NOMO-1 (cell line): ENCODE measurements at regions not wholly inside any gene's neighbourhood (a gene's known extent, or its start where the extent isn't known, plus 50 kb on each side); places are given as distances from the start of the nearest gene placed in this dataset.
"Not testable (repeated sequence)": the region's sequence is repeated elsewhere in the genome, so short reads cannot be mapped to it uniquely, and the experiment has no call there.

Source experiments
- DNase-seq, 2 experiments: peaks; one replicate each; lab custom pipeline; 2025; ENCODE audit not compliant: unreplicated experiment in 2 of 2; lab: John Stamatoyannopoulos, UW

- DNase-seq: no peak
Observed at GRCh38 chr4:107562316-107562715, 157.7 kb downstream of the PAPSS1 start.

GRCh38 chr4:107561481-107561880 is 158.6 kb downstream of the PAPSS1 start:
- no peak for DNase-seq

DNA sequence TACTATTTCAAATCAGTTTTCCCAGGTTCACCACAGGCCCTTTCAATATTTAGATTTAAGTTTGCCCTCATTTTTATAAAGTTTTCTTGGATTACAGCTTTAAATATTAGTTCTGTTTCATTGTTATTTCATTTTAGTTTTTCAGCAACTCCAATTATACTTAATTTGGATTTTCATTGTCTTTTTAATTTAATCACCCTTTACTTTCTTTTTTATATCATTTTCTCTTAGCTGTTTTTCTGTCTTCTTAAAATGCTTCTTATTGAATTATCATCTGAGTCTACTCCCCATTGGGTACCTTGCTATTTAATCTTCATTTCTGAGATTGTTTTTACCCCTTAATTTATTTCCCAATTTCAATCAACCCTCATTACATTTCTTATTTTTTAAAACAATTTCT is 160.4 kb downstream of the PAPSS1 start:
- DNase-seq: no peak

DNA sequence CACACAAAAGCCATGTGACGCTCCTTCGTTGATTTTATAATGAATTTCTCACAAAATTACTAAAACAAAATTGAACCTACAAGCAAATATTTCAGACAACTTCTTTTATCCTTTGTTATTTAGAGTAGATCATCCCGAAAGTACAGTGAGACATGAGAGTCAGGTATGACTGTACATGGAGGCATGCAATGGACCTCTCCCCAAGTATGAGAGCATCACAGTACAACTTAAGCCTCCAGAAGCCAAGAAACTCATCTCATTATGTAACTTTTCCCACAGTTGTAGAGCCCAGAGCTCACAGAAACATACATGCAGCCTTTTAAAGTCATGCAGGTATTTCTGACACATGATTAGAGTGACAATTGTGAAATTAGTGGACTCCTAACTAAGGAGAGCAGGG is 167.7 kb downstream of the PAPSS1 start:
- no peak for DNase-seq

DNA sequence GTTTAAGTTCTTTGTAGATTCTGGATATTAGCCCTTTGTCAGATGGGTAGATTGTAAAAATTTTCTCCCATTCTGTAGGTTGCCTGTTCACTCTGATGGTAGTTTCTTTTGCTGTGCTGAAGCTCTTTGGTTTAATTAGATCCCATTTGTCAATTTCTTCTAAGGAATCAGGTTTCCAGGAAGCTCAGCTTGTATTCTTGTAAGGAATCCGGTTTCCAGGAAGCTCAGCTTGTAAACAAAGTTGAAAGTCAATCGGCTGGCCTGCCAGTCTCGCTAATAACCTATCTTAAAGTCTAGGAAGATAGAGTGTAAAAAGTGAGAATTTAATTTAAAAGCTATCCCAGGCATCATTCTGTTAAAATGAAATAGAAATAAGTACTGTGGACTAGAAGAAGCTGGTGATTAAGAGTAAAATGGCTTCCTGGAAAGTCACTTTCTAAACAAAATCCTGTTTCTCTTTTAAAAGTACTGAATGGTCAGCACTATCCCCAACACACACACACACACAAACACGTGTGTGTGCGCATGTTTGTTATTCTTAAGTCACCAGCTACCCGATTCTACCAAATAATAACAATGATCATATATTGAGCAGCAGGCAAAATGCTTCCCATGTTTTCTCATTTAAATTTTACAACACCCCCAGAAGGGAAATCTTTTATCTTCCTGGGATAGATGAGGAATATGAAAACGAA is 171.7 kb downstream of the PAPSS1 start:
- DNase-seq: no peak

GRCh38 chr4:107546638-107547037 is 173.4 kb downstream of the PAPSS1 start:
- peak; percentile 29 to 49 for DNase-seq

DNA sequence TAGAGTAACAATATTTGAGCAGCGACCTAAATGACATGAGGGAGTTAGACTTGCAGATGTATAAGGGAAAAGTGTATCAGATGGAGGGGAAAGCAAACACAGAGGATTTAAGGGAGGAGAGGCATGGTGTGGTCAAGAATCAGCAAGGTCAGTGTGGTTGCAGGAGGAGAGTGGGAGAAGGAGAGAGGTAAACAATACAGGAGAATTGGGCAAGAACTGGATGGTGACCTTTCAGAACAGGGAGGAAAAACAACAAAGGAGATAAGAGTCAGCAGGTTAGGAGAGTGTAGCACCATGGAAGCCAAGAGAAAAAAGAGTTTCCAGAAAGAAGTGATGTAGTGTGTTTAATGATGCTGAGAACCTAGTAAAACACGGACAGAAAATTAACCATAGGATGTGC is 178.5 kb downstream of the PAPSS1 start:
- DNase-seq: no peak

DNA sequence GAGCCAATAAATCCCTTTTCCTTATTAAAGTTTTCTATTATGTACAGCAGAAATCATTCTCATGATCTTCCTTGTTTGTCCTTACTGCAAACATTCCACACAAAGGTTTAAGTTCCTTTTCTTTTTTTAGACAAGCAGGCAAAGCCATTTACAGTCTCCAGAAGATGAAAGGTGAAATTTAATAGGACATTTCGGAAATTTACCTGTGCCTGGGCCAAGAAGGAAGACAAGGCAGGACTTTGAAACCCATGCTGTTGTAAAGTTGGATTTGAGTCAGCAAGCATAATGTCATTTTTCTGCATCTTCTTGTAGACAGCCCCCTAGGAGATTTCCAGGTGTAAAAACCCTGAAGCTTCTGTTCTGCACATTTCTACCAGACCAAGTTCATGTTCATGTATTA is 188.1 kb downstream of the PAPSS1 start:
- DNase-seq: no peak

DNA sequence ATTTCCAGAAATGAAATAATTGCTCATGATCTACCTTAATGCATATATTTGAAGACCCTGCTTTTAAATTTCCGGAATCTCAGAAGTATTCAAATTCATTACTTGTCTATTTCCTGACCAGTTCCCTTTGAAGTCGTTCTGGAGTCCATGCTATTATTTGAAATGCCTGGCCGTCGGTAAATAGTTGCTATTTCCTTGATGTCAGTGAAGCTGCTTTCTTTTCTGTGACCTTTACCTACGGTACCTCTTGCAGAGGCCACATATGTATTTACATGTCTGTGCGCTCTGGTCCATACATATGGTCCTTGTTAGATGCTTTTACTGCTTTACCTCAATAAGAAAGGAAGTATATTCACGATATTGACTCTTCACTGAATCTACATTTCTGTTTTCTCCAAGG is 199.7 kb downstream of the PAPSS1 start:
- DNase-seq: no peak

DNA sequence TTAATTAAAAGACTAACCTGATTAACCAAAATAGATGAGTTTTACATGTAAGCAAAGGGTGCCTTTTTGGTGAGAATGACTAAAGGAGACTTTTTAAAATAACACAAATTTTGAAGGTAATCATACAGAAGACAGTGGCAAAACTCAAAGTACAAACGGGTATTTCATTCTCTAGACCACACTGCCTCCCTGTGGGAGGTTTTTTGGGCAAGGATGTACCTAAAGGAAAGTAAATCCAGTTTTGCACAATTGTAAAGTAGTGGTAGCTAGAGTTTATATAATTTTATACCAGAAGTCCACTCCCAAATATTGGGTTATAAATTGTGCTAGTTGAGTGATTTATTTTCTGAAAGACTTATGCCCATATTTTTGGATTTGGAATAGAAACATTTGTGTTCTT is 201.0 kb downstream of the PAPSS1 start:
- peak; percentile 24 to 54 for DNase-seq

- no peak for DNase-seq
Observed at GRCh38 chr4:107518076-107518475, 202.0 kb downstream of the PAPSS1 start.

- DNase-seq: no peak
Observed at GRCh38 chr4:107512549-107512948, 207.5 kb downstream of the PAPSS1 start.

DNA sequence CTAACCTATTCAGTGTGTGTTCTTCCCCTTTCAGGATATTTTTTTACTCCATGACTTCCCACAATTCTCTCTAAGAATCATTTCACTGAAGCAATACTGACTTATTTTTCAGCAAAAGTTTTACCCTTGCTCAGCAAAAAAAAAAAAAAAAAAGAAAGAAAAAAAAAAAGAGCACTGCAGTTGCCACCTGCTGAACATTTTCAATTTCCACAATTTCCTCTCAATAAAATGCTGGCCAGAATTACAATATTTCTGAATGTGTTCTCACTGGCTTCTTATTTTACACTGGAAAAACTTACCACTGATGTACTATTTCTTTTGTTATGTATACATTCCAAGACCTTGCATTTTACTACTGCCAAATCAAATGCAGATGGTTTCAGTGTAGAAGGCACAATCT is 210.4 kb downstream of the PAPSS1 start:
- DNase-seq: no peak

DNA sequence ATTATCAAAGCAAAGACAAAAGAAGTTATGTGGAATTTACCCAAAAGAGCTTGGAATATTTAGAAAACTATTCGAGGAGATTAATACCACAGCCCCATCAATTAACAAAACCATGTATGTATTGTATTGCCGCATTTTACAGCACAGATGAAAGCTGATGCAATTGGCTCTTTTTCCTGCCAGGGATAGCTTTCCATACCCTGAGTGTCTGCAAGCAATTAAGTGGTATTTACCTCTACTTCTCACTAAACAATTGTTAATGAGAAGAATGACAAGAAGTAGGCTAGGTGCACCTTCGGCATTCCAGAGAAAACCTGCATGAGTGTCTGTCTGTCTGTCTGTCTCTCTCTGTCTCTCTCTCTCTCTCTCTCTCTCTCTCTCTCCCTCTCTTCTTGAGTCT is 219.5 kb downstream of the PAPSS1 start:
- DNase-seq: no peak

DNA sequence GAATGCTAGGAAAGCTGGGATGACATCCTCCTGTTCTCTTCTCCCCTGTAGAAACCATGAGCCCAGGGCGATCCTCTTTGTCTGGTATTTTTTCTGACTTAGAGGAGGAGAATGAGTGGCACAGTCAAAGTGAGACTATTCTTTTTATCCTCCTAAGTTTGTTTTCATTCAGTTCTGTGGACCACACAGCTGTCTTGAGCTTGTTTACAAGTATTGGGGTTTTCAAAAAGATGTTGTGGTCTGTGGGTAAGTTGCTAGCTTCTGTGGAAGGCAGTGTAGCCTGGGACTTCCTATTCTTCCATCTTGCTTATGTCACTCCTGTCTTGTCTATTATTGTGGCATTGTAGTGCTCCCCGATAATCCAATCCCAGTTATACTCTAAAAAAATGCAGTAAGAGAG is 223.0 kb downstream of the PAPSS1 start:
- no peak for DNase-seq

GRCh38 chr4:107492566-107492965 is 227.5 kb downstream of the PAPSS1 start:
- DNase-seq: no peak

GRCh38 chr4:107490116-107490515 is 229.9 kb downstream of the PAPSS1 start:
- DNase-seq: no peak

- not testable (repeated sequence) for DNase-seq
Observed at GRCh38 chr4:107483621-107484020, 236.4 kb downstream of the PAPSS1 start.

GRCh38 chr4:107482546-107482945 is 237.5 kb downstream of the PAPSS1 start:
- DNase-seq: no peak

- no peak for DNase-seq
Observed at GRCh38 chr4:107478327-107478980, 241.6 kb downstream of the PAPSS1 start.

DNA sequence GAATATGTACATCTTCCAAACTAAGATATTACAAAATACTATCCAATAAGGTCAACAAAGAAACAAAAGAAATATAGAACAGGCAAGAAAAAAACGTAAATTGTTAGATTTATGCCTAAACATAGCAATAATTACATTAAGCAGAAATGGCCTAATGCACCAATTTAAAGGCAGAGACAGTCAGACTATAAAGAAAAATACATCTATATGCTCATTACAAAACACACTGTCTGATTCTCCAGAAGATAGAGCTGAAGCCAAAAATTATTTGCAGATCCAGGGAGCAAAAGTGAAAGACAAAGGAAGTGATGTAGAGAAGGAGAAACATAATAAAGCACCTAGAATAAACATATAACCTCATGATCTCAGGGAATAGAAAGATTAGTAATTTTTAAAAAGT is 246.9 kb downstream of the PAPSS1 start:
- no peak for DNase-seq

DNA sequence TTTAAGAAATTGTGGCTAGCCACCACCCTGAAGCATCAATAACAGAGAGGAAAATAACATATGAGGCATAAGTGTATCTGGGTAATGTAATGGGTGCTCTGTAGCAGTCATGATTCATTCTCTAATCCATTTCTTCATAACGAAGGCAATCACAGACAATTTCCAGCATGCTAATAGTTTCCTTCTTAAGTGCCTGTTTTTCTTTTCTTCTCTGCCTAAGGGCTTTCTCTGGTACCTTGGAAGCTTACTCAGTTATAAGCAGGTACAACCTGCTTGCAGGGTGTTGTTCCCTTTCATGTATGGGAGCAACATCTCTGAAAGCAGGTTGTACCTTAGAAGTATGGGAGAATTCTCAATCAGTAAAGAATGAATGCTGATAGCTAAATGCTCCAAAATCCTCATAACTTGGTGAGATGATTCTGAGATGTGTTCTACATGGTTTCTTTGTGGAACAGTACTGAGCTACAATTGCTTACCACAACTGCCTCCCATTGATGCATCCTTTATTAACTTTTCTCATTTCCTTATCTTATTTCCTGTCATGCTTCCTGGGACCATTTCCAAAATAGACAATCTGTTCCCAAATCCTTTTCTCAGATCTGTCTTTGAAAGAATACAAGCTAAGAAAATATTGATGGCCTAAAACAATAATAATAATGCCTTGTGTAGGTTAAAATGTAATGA is 247.6 kb downstream of the PAPSS1 start:
- no peak for DNase-seq
